HUES64 (cell line): ENCODE measurements at regions not wholly inside any gene's neighbourhood (a gene's known extent, or its start where the extent isn't known, plus 50 kb on each side); places are given as distances from the start of the nearest gene placed in this dataset.

Experiments used
- H3K27ac ChIP-seq: 2 replicates; pipeline ENCODE4 v1.7.0; 2013; ENCODE audit warnings: low read depth, low read length, inconsistent platforms
- H3K27me3 ChIP-seq: 2 replicates; pipeline ENCODE4 v1.6.1; 2013; ENCODE audit warnings: mild to moderate bottlenecking, low read length; ENCODE audit not compliant: insufficient read depth
- H3K36me3 ChIP-seq: 2 replicates; pipeline ENCODE4 v1.6.1; 2013; ENCODE audit warnings: mild to moderate bottlenecking, low read length; ENCODE audit not compliant: insufficient read depth
- H3K4me1 ChIP-seq: 2 replicates; pipeline ENCODE4 v1.6.1; 2013; ENCODE audit warnings: mild to moderate bottlenecking, low read length, moderate library complexity; ENCODE audit not compliant: insufficient read depth
- H3K4me3 ChIP-seq: 2 replicates; pipeline ENCODE4 v1.5.1; 2013; ENCODE audit warnings: mild to moderate bottlenecking, low read length, moderate library complexity
- H3K9ac ChIP-seq: 2 replicates; pipeline ENCODE4 v1.6.1; 2013; ENCODE audit warnings: mild to moderate bottlenecking, low read depth, low read length
- H3K9me3 ChIP-seq: 2 replicates; pipeline ENCODE4 v1.6.1; 2013; ENCODE audit warnings: low read depth, low read length; ENCODE audit not compliant: insufficient read depth
- WGBS: fragments of 150-250, 120-280 bp; methylation state at CpG from one replicate; pipeline ENCODE4 v1.1.7; 2013; ENCODE audit warnings: missing lambda C conversion rate; 5-methylcytosine and 5-hydroxymethylcytosine counted together

DNA sequence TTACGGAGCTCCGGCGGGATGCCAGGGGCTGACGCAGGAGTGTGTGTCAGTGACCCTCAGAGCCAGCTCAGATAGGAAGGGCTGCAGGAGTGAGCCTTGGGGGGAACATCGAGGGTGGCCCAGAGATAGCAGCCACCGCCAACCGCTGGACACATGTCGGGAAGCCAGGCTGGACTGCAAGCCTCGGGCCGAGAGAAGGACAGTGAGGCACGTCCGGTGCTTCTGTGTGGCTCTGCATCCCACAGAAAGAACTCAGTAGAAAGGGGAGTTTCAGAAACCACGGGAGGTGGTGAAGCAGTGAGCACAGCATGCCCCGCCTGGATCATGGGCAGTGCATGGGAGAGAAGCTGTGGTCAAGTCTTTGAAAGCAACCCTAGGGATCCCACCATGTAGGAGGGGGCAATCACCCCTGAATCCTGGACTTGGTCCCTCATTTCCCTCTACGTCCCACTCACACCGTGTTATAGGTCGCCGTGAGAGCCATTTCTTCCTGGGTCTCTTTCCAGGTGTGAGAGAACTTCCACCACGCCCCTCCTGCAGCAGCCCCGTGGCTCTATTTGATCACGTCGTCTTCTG lies 383.7 kb upstream of the CDH4 start:
- H3K9me3 ChIP-seq = no peaks in the 10 kb centered on the region
- H3K27ac ChIP-seq = no peak overlapping the region
- H3K4me1 ChIP-seq = no peaks in the 10 kb centered on the region
- no peak overlapping the region for H3K4me3 ChIP-seq
- H3K27me3 ChIP-seq = no peaks in the 10 kb centered on the region
- no peaks in the 10 kb centered on the region for H3K36me3 ChIP-seq
- 91% methylated on average over 22 of the region's 22 CpGs for WGBS
- no peak overlapping the region for H3K9ac ChIP-seq

DNA sequence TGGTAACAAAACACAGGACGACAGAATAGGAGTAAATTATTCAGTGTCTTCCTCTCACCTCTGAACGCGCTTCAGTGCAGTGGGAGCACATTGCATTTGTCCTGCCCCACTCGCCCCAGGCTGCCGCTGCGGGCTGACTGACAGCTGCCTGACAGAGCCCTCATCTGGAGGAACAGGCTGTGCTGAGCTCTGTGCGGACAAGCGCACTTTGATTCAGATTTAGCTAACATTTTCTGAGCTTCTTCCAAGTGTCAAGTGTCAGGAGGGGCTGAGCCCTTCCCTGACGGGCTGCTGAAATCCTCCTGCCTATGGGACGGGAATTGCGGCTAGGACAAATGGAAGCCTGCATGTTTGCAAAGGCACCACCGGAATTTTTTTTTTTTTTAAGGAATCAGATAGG lies 383.0 kb upstream of the CDH4 start:
- Histone ChIP-seq H3K9me3 (no peaks in the 10 kb centered on the region), H3K4me1 (no peaks in the 10 kb centered on the region), H3K4me3 (no peak overlapping the region), H3K9ac (no peak overlapping the region), H3K27me3 (no peaks in the 10 kb centered on the region), H3K36me3 (no peaks in the 10 kb centered on the region), H3K27ac (no peak overlapping the region)
- WGBS = 79% methylated on average over 12 of the region's 12 CpGs

DNA sequence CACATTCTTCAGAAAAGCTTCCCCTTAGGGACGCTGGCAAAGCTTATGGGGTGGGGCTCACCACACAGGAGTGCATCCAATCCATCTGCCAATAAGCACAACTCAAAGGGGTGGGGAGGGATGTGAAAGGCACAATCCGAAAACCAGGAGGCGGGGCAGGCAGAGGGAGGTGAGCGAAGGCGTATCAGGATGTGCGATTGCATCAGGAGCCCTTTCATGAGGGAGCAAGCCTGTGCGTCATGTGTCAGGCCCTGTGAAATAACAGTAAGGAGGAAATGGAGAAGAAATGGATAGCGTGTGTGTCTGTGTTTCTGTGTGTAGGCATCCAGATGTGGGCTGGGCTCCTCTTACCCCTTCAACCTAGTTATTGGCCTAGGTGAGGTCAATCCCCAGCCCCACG lies 382.4 kb upstream of the CDH4 start:
- no peaks in the 10 kb centered on the region for H3K9me3 ChIP-seq
- no peak overlapping the region for H3K4me3 ChIP-seq
- 95% methylated on average over 9 of the region's 9 CpGs for WGBS
- H3K9ac ChIP-seq = no peak overlapping the region
- no peaks in the 10 kb centered on the region for H3K36me3 ChIP-seq
- no peaks in the 10 kb centered on the region for H3K27me3 ChIP-seq
- no peak overlapping the region for H3K27ac ChIP-seq
- H3K4me1 ChIP-seq = no peaks in the 10 kb centered on the region

DNA sequence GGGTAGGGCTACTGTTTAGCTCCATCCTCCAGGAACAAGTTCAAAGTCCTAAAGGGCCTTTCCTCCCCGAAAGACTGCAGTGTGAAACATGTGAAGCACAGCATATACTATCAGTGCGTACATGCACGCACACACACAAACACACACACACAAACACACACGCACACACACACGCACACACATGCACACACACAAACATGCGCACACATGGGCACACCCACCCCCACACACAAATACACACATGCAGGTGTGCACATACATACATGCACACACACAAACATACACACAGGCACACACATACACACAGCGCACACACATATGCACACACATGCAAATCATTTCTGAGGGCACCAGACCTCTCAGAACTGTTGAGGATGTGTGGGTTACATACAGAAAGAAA lies 382.0 kb upstream of the CDH4 start:
- Histone ChIP-seq H3K27ac (no peak overlapping the region), H3K27me3 (no peaks in the 10 kb centered on the region), H3K4me3 (no peak overlapping the region), H3K4me1 (no peaks in the 10 kb centered on the region), H3K36me3 (no peaks in the 10 kb centered on the region), H3K9ac (no peak overlapping the region), H3K9me3 (no peaks in the 10 kb centered on the region)
- 98% methylated on average over 7 of the region's 7 CpGs for WGBS

DNA sequence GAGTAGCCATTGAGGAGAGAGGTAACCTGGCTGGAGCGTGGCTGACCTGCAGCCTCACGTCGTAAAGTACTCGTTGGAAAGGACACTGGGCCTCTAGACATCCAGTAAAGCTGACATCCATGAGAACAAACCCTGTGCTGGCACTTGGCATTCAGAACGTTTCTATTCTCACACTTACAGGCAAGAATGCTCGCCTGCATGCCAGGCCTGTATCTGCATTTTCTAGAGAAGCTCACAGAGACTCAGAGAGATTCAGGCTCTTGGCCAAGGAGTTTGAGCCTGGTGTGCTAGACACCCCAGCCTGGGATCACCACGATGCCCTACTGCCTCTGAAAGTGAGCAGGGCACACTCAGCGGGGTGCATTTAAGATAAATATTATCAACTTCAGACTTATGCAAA lies 379.8 kb upstream of the CDH4 start:
- no peaks in the 10 kb centered on the region for H3K27me3 ChIP-seq
- WGBS = 89% methylated on average over 8 of the region's 8 CpGs
- no peaks in the 10 kb centered on the region for H3K9me3 ChIP-seq
- H3K9ac ChIP-seq = no peak overlapping the region
- H3K4me1 ChIP-seq = no peaks in the 10 kb centered on the region
- no peak overlapping the region for H3K27ac ChIP-seq
- H3K4me3 ChIP-seq = no peak overlapping the region
- H3K36me3 ChIP-seq = no peaks in the 10 kb centered on the region

DNA sequence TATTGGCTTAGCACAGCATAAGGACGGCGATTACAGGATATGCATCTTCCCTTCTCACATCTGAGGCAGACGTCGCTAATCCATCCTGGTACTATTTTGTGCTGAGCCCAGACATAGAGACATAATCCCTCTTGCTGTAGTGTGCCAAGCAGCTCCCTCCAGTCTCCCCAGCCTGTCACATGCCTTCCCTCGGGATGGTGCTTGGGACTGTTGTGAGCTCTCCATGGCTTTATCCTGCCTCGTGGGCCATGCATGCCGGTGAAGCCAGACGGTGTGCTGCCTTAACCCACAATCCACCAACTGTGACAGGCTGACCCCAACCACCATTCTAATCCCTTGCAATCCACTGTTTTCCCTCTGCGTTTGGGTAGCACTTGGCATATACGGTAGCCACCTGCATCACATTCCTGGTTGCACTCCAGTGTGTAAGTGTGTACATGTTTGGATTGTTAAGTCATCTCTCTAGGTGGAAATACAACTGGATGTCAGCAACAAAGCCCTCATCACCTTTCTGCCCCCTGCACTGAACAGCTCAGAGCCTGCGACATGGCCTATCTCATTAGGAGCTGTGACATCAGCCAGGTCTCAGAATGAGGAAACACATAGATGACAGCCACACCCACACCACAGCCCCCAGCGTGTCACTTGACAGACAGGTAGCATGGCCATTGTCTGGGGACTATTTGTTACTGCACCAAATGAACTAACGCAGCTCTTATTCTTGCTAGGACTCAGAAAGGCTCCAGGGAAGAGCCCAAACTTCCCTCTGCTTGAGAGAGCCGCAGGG lies 374.8 kb upstream of the CDH4 start:
- Histone ChIP-seq H3K4me3 (no peak overlapping the region), H3K9ac (no peak overlapping the region), H3K27ac (no peak overlapping the region), H3K36me3 (no peaks in the 10 kb centered on the region), H3K9me3 (no peaks in the 10 kb centered on the region), H3K4me1 (no peaks in the 10 kb centered on the region), H3K27me3 (no peaks in the 10 kb centered on the region)
- 95% methylated on average over 14 of the region's 14 CpGs for WGBS

DNA sequence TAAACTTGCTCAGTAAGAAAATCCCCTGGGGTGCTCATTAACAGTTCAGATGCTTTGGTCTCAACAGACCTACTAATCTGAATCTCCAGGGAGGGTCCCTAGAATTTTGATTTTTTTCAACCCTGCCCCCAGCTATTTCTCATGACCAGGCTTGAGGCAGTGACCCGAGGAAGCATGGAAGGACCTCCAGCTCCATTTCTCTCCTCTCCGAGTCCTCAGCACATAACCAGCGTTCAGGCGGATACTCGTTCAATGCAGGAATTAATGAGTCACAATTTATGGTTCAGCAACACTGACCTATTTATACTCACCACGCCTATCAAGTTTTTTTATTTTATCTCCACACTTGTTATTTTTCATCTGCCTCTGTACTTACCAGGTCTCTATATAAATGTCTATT lies 369.2 kb upstream of the CDH4 start:
- H3K27ac ChIP-seq = no peak overlapping the region
- 90% methylated on average over 6 of the region's 6 CpGs for WGBS
- H3K4me1 ChIP-seq = no peaks in the 10 kb centered on the region
- no peaks in the 10 kb centered on the region for H3K27me3 ChIP-seq
- H3K9me3 ChIP-seq = no peaks in the 10 kb centered on the region
- no peak overlapping the region for H3K4me3 ChIP-seq
- H3K9ac ChIP-seq = no peak overlapping the region
- H3K36me3 ChIP-seq = no peaks in the 10 kb centered on the region

DNA sequence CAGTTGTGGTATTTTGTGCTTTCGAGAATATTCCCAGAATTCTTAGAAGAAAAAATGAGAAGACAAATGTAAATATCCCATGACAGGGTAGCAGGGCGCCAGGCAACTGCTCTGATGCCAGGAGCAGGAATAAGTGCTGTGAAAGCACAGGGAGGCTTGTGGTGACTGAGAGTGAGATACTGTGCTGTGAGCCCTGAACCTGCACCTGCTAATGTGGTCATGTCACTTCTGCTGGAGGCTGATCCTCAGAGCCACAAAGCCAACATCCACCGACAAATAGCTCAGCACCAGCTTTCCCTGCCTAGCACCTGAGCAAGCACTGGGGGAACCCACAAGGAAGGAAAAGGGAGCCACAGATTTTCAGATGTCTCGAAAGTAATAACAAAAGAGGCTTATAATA lies 368.6 kb upstream of the CDH4 start:
- Histone ChIP-seq H3K36me3 (no peaks in the 10 kb centered on the region), H3K9me3 (no peaks in the 10 kb centered on the region), H3K4me1 (no peaks in the 10 kb centered on the region), H3K27ac (no peak overlapping the region), H3K9ac (no peak overlapping the region), H3K27me3 (no peaks in the 10 kb centered on the region), H3K4me3 (no peak overlapping the region)
- WGBS = 94% methylated on average over 3 of the region's 4 CpGs

DNA sequence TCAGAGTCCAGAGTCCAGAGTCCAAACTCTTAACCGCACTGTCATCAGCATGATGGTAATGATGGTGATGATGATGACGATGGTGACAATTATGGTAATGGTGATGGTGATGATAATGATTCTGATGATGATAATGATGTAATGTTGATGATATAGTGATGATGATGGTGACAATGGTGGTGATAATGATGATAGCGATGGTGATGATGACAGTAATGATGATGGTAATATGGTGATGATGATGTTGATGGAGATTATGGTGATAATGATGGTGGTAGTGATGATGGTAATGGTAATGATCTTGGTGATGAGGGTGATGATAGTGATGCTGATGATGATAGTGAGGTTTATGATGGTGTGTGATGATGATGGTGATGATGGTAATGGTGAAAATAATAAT lies 367.8 kb upstream of the CDH4 start:
- H3K4me3 ChIP-seq = no peak overlapping the region

DNA sequence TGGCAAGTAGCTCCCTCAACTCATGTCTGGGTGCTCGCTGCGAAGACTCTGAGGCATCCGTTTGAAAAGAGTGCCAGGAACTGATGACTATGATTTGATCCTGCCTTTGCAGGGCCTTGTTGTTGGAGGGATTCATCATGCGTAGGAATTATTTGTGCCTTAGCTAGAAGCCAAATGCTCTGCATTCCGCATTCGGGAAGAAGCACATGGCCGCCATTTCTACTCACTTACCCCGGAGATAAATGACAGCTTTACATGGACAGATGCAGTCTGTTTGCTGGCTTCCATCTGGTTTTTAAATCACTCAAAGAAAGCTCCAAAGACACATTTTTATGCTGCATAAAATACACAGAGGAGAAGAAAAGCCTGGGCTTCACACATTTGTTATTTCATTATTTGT lies 363.3 kb upstream of the CDH4 start:
- H3K9ac ChIP-seq = no peak overlapping the region
- H3K4me3 ChIP-seq = no peak overlapping the region
- no peaks in the 10 kb centered on the region for H3K36me3 ChIP-seq
- WGBS = 97% methylated on average over 8 of the region's 8 CpGs
- H3K9me3 ChIP-seq = no peaks in the 10 kb centered on the region
- H3K27ac ChIP-seq = no peak overlapping the region
- H3K27me3 ChIP-seq = no peaks in the 10 kb centered on the region
- H3K4me1 ChIP-seq = no peaks in the 10 kb centered on the region

More for the DNA sequence above, 367.8 kb upstream of the CDH4 start:
- Histone ChIP-seq H3K9me3 (no peaks in the 10 kb centered on the region), H3K27ac (no peak overlapping the region), H3K27me3 (no peaks in the 10 kb centered on the region), H3K4me1 (no peaks in the 10 kb centered on the region), H3K9ac (no peak overlapping the region), H3K36me3 (no peaks in the 10 kb centered on the region)
- WGBS = 96% methylated on average over 3 of the region's 3 CpGs

DNA sequence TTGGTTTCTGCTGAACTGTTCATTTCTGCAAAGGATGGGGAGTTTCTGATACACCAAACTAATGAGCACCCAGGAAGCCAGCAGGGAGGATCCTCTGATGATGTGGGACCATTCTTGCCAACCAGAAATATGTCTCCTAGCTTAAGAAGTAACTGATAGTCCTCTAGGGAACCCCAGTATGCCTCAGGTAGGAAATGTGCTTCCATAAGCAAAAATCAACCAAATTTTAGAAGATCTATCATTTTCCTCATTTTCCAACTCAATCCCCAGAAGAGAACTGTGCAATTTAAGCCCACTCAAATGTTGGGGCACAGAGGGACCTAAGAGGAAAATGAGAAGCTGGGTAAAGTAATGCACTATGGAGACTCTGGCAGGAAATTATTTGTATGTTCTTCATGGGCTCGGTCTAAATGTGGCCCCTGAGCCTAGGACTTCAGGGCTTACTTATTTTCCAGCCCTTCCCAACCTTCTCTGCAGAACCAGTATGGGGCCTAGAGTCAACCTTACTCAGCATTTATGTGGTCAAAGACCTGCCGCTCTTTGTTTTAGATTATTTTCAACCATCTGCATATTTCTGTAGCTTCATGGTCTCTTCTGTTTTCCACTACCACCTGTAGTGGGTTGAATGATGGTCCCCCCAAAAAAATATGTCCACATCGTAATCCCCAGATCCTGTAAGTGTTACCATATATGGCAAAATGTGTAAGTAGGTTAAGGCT lies 359.8 kb upstream of the CDH4 start:
- H3K27me3 ChIP-seq = no peaks in the 10 kb centered on the region
- WGBS = 92% methylated on average over 3 of the region's 3 CpGs
- H3K9ac ChIP-seq = no peak overlapping the region
- no peak overlapping the region for H3K27ac ChIP-seq
- peaks cover 3% of the 10 kb centered on the region; the same call in 1 of the 2 replicates for H3K4me1 ChIP-seq
- H3K9me3 ChIP-seq = no peaks in the 10 kb centered on the region
- no peaks in the 10 kb centered on the region for H3K36me3 ChIP-seq
- H3K4me3 ChIP-seq = no peak overlapping the region
